EL (cell line): ENCODE measurements at regions not wholly inside any gene's neighbourhood (a gene's known extent, or its start where the extent isn't known, plus 50 kb on each side); places are given as distances from the start of the nearest gene placed in this dataset.

Experiments used
- DNase-seq: peaks from one replicate; pipeline ENCODE4 v3.0.0-alpha.2; 2016

GRCh38 chr21:26784974-26785373 is 60.2 kb downstream of the ADAMTS1 start:
- DNase-seq = no peak

DNA sequence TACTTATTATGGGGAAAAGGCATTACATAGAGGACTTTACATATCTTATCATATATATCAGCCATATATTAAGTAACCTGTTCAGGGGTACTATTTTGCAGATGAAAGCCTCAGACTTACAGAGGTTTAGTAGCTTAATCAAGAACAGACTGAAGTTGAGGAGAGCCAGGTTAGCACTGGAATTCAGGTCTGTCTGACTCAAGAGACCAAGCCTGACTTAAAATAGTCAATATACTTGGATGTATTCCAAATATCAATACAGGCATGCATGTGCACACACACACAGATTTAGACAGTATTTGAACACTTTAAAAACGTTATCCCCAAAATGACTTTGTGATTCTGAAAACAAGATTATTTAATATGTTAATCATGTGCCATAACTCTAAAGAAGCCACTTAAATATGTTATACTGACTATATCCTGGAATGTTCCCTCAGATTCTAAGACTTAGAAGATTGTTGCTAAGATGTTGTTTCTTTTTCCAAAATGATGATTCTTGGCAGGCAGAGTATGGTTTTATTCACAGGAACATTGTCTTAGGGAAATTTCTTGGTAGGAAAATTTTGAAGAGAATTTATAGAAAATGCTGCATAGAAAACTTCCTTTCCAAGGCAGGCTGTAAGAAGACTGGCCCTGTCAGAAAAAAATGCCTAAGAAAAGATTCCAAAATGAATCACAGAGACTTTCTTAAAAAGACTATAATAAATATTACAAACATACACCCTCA is 61.6 kb downstream of the ADAMTS1 start:
- no peak for DNase-seq

- DNase-seq = no peak
Measured at GRCh38 chr21:26782747-26783146, 62.5 kb downstream of the ADAMTS1 start.

- DNase-seq = no peak
Measured at GRCh38 chr21:26782331-26782730, 62.9 kb downstream of the ADAMTS1 start.

- DNase-seq = no peak
Measured at GRCh38 chr21:26781331-26781730, 63.9 kb downstream of the ADAMTS1 start.

GRCh38 chr21:26777166-26777565 is 68.0 kb downstream of the ADAMTS1 start:
- peak; percentile 43 for DNase-seq

- DNase-seq = peak; percentile 85
Measured at GRCh38 chr21:26776310-26777021, 68.7 kb downstream of the ADAMTS1 start.

GRCh38 chr21:26773058-26773457 is 72.2 kb downstream of the ADAMTS1 start:
- no peak for DNase-seq

DNA sequence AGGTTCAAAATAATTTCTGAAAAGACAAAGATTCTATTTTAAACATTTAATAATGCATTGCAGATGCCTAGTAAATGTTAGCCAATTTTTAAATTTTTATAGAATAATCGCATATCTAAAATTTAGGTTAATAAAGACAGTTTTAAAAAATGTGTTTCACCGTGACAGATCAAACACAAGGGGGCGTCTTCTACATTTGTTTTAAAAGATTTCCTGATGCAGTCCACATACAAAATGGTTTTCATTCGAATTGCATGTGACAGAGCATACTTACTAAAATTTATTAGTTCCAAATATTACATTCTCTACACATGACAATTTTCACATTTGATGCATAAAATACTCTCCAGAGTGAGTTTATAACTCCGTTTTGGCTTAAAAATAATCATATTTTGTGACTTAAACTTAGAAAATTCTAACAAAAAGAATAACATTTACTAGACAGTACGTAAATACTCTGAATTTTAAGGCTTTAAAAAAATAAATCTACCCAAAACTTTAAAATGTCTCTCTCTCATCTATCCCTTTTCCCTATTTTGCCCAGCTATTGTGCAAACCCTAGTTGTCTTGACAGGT is 75.5 kb downstream of the ADAMTS1 start:
- DNase-seq = peak; percentile 52

- no peak for DNase-seq
Measured at GRCh38 chr21:26766826-26767325, 78.3 kb downstream of the ADAMTS1 start.

DNA sequence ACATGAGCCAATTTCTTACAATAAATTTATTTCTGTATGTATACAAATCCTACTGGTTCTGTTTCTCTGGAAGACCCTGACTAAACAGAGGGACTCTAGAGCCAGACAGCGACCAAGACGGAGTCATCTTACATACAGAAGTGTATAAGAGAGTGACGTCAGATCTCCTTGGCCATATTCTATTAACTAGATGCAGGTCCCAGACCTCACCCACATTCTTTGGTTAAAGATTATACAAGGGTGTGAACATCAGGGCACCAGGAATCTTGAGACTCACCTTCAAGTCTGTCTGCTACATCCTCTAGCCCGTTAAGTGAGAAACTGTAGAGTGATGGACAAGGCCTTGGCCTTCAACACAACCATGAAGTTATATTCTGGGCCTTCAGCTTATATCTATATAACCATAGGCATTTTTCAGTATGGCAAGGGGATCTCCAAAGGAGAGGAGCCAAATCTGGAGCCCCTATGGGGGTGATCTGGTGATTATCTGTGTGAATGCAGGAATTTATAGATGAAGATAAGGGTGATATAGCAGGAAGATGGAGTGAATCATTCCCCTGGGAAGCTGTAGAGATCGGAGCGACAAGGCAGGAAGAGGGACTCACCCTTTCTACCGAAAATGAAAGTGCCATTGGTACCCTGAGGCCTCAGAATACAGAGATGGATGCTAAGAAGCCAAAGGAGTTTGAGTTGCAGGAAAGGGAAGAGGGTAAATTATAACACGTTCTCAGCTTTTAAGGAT is 83.9 kb downstream of the ADAMTS1 start:
- peak; percentile 75 for DNase-seq

DNA sequence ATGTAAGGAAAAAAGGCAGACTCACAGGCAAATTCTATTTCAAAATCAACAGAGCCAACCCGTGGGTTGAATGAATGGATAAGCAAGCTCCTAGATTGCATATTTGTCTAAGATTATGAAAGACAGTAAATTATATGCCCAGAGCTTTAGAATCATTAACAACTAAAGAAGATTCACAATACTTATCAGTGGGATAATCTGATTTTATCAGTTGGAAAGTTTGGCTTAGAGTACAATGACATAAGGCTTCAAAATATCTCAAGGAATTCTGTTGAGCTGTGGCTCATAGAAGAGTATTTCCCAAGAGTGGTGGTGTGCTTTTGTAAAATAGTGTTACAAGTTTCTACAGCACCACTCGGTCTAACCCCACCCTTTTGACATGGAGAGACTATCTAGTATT is 85.5 kb downstream of the ADAMTS1 start:
- DNase-seq = peak; percentile 42

GRCh38 chr21:26758083-26758880 is 86.9 kb downstream of the ADAMTS1 start:
- peak; percentile 18 for DNase-seq

DNA sequence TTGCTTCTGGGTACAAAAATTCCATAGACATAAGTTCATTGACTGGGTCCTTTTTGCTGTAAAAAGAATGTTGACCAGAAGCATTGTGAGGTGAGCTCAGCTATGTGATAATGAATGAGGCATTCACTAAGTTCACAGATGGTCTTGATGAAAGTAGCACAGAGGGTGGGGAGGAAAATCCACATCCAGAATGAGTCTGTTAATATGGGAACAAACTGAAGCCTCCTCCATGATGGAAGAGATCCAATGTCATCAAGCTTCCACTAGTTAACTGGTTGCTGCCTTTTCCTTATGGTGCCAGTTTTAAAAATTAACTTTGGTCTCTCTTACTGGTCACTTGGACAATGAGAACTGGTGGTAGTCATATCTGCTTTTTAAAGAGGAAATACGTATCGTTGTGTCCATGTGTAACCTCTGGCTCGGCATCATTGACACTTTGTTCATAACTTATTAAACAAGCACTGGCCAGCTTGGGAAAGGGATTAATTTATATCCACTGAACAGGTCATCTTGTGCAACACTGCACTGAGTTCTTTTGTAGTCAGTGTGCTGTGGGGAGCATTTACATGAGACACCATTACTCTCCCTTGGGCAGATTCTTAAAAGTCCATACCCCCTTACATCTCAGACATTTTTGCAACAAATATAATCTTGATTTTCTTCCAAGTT is 88.6 kb downstream of the ADAMTS1 start:
- peak; percentile 80 for DNase-seq

- no peak for DNase-seq
Measured at GRCh38 chr21:26754853-26755252, 90.4 kb downstream of the ADAMTS1 start.

DNA sequence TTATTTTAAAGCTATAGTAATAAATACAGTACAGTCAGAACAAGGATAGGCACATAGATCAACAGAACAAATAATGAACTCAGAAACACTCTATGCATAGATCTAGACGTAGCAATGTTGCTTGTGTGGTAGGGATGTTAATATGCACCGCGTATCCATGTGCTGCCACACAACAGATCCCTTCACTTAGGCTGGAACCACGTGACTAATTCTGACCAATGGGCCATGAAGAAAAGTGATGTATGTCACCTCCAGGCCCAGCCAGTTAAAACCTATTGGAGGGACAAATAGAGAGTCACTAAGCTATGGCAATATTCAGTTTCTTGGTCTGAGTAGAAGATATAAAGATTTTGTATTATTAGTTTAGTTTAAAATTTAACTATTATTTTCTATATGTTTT is 91.4 kb downstream of the ADAMTS1 start:
- DNase-seq = no peak

GRCh38 chr21:26752849-26753248 is 92.4 kb downstream of the ADAMTS1 start:
- DNase-seq = no peak

GRCh38 chr21:26751305-26751704 is 93.9 kb downstream of the ADAMTS1 start:
- no peak for DNase-seq

- no peak for DNase-seq
Measured at GRCh38 chr21:26748066-26748465, 97.1 kb downstream of the ADAMTS1 start.

DNA sequence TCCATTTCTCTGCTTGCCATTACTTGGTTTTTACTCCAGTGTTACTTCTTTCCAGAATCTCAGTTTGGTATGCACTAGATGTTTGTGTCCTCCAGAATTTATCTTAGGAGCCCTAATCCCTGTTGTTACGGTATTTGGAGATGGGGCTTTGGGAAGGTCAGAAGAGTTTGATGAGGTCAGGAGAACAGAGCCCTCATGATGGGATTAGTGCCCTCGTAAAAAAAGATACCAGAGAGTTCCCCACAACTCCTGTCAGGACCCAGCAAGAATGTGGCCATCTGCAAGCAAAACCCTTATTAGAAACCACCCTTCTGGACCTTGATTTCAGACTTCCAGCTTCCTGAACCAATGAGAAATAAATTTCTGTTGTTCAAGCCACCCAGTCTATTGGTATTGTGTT is 98.0 kb downstream of the ADAMTS1 start:
- DNase-seq = no peak

DNA sequence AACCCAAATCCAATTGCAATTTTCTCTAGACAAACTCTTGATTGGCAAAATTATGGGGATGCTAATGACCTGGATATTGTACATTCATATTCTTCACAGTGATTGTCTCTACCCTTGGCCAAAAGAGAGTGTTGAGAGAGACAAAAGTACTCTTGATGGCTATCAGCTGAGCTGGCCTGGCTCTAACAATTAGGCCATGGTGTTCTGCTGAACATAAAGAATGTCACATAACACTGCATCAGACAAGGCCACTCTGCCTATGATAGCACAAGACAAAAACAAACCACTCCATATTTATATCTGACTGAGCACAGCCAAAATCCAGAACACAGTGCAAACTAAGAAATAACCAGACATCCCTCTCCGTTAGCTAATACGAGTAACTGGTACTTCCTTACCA is 101.7 kb downstream of the ADAMTS1 start:
- DNase-seq = no peak

DNA sequence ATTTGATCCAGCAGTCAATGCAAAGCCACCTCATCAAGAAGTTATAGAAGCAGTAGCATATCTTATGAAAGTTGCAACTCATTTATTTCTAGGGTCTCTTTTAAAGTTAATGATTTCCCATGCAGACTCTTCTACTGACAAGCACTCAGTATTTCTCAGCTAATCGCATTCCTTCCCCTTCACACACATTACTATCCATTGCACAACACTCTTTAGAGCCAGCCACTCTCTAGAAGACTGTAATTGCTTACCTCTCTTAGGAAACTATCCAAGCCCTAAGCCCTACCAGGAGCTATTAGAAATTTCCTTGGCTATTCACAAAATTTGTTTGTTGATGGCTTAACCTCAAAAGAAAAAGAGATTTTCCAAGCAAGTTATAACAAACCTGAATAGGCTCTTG is 106.0 kb downstream of the ADAMTS1 start:
- peak; percentile 8 for DNase-seq
